ENCODE measurements at regions not wholly inside any gene's neighbourhood (a gene's known extent, or its start where the extent isn't known, plus 50 kb on each side); places are given as distances from the start of the nearest gene placed in this dataset.

DNA sequence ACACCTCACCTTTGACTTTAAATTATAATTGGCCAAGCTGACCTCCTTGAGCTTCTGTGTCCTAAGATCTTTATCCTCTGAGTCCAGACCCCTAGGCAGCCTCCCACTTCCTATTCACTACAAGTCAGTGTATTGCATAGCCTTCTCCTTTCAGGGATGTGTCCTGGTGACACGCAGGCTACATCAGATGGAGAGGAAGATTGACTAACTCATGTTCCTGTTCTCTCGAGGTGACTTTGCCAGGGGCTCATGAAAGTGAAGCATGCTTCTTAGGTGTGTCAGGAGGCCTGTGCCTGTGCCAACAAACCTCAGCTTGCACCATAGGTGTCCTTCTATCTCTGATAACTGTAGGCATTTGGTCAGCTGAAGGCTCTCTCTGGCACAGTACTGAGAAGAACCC, 195.7 kb upstream of the HS3ST1 start:
- Histone ChIP-seq H3K27me3 (ENCODE audit: insufficient read depth) (no peaks in the 10 kb centered on the region), H3K4me1 (ENCODE audit: control insufficient read depth in 1 of 2, insufficient read depth in 2 of 2, low read depth in 1 of 2, low read length in 1 of 2) (no peaks in the 10 kb centered on the region), H2AFZ (ENCODE audit: low read depth) (no peak overlapping the region), H3F3A (replicated peaks; ENCODE audit: insufficient read depth) (no peaks in the 10 kb centered on the region), H3K9me3 (no peaks in the 10 kb centered on the region), H3K27ac (ENCODE audit: low read depth in 2 of 2, low read length in 1 of 2) (no peak overlapping the region), H3K79me2 (ENCODE audit: insufficient read depth) (no peaks in the 10 kb centered on the region), H3K4me2 (no peak overlapping the region), H3K36me3 (replicated peaks in 1 of 2; ENCODE audit: control insufficient read depth in 1 of 2, insufficient read depth in 2 of 2, low read length in 1 of 2) (no peaks in the 10 kb centered on the region), H4K20me1 (ENCODE audit: insufficient read depth) (no peaks in the 10 kb centered on the region), H3K9ac (no peak overlapping the region), H3K9me2 (no peaks in the 10 kb centered on the region), H3K4me3 (ENCODE audit: low read depth in 2 of 2, low read length in 1 of 2) (no peak overlapping the region)
- TF ChIP-seq NFIC (IDR thresholded peaks at IDR 0.05; ENCODE audit: borderline replicate concordance), result no peak
- TF ChIP-seq ELF1 (IDR thresholded peaks at IDR 0.05), result no peak
- TF ChIP-seq, protein P1, sequence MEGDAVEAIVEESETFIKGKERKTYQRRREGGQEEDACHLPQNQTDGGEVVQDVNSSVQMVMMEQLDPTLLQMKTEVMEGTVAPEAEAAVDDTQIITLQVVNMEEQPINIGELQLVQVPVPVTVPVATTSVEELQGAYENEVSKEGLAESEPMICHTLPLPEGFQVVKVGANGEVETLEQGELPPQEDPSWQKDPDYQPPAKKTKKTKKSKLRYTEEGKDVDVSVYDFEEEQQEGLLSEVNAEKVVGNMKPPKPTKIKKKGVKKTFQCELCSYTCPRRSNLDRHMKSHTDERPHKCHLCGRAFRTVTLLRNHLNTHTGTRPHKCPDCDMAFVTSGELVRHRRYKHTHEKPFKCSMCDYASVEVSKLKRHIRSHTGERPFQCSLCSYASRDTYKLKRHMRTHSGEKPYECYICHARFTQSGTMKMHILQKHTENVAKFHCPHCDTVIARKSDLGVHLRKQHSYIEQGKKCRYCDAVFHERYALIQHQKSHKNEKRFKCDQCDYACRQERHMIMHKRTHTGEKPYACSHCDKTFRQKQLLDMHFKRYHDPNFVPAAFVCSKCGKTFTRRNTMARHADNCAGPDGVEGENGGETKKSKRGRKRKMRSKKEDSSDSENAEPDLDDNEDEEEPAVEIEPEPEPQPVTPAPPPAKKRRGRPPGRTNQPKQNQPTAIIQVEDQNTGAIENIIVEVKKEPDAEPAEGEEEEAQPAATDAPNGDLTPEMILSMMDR (IDR thresholded peaks at IDR 0.05), result no peak
- no peak for TF ChIP-seq YY1 (IDR thresholded peaks at IDR 0.05; ENCODE audit: low read depth)
- TF ChIP-seq POLR2AphosphoS5 (IDR thresholded peaks at IDR 0.05; ENCODE audit: low read depth, low read length), result no peak
- no peak for TF ChIP-seq GABPA (IDR thresholded peaks at IDR 0.05; ENCODE audit: low read depth)
- no peak for TF ChIP-seq MEF2A (IDR thresholded peaks at IDR 0.05; ENCODE audit: borderline replicate concordance, low read depth)
- CTCF ChIA-PET, result interaction anchor here (1.0 to 1.3 kb wide), 2 partner anchors 9 to 46 kb away, joined by 3 read pairs; no protein-coding TSS in a partner anchor
- POLR2A ChIA-PET, result no interaction called here
- WGBS (ENCODE audit: low lambda C conversion rate), result 10% methylated on average over 2 of the region's 2 CpGs
- DNase-seq, result no peak

DNA sequence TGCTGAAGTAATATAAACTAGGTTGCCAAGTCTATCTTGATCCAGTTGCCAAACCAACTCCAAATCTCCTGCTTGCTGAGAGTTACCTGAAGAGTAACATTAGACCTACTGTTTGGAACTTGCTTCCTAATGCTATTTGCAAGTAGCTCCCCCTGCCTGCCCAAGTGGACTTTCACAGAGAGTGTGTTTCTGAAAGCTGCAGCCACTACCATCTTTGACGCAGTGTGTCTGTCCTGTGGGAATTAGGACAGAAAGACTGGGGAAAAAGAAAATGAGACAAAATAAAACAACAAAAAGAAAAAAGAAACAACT, 195.0 kb upstream of the HS3ST1 start:
- H3K4me3 ChIP-seq (ENCODE audit: low read depth in 2 of 2, low read length in 1 of 2), result no peak overlapping the region
- 31% methylated on average over 1 of the region's 1 CpG for whole genome bisulfite sequencing (ENCODE audit: low lambda C conversion rate)
- no peaks in the 10 kb centered on the region for H3F3A ChIP-seq (replicated peaks; ENCODE audit: insufficient read depth)
- ChIA-PET CTCF (interaction anchor here (0.6 to 1.3 kb wide), 4 partner anchors 9 to 1010 kb away, joined by 3 read pairs; no protein-coding TSS in a partner anchor), POLR2A (no interaction called here)
- no peaks in the 10 kb centered on the region for H4K20me1 ChIP-seq (ENCODE audit: insufficient read depth)
- no peaks in the 10 kb centered on the region for H3K79me2 ChIP-seq (ENCODE audit: insufficient read depth)
- no peaks in the 10 kb centered on the region for H3K27me3 ChIP-seq (ENCODE audit: insufficient read depth)
- TF ChIP-seq, protein P2, sequence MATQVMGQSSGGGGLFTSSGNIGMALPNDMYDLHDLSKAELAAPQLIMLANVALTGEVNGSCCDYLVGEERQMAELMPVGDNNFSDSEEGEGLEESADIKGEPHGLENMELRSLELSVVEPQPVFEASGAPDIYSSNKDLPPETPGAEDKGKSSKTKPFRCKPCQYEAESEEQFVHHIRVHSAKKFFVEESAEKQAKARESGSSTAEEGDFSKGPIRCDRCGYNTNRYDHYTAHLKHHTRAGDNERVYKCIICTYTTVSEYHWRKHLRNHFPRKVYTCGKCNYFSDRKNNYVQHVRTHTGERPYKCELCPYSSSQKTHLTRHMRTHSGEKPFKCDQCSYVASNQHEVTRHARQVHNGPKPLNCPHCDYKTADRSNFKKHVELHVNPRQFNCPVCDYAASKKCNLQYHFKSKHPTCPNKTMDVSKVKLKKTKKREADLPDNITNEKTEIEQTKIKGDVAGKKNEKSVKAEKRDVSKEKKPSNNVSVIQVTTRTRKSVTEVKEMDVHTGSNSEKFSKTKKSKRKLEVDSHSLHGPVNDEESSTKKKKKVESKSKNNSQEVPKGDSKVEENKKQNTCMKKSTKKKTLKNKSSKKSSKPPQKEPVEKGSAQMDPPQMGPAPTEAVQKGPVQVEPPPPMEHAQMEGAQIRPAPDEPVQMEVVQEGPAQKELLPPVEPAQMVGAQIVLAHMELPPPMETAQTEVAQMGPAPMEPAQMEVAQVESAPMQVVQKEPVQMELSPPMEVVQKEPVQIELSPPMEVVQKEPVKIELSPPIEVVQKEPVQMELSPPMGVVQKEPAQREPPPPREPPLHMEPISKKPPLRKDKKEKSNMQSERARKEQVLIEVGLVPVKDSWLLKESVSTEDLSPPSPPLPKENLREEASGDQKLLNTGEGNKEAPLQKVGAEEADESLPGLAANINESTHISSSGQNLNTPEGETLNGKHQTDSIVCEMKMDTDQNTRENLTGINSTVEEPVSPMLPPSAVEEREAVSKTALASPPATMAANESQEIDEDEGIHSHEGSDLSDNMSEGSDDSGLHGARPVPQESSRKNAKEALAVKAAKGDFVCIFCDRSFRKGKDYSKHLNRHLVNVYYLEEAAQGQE (IDR thresholded peaks at IDR 0.05; ENCODE audit: low read depth, low read length), result no peak
- TF ChIP-seq, protein P3, sequence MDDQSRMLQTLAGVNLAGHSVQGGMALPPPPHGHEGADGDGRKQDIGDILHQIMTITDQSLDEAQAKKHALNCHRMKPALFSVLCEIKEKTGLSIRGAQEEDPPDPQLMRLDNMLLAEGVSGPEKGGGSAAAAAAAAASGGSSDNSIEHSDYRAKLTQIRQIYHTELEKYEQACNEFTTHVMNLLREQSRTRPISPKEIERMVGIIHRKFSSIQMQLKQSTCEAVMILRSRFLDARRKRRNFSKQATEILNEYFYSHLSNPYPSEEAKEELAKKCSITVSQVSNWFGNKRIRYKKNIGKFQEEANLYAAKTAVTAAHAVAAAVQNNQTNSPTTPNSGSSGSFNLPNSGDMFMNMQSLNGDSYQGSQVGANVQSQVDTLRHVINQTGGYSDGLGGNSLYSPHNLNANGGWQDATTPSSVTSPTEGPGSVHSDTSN (IDR thresholded peaks at IDR 0.05), result no peak
- TF ChIP-seq, protein P1 (IDR thresholded peaks at IDR 0.05), result no peak
- TF ChIP-seq, protein P4, sequence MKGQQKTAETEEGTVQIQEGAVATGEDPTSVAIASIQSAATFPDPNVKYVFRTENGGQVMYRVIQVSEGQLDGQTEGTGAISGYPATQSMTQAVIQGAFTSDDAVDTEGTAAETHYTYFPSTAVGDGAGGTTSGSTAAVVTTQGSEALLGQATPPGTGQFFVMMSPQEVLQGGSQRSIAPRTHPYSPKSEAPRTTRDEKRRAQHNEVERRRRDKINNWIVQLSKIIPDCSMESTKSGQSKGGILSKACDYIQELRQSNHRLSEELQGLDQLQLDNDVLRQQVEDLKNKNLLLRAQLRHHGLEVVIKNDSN (IDR thresholded peaks at IDR 0.05; ENCODE audit: borderline replicate concordance, low read depth), result no peak
- TF ChIP-seq SIN3A (IDR thresholded peaks at IDR 0.05; ENCODE audit: borderline replicate concordance, low read depth, low read length), result no peak
- no peak for TF ChIP-seq EZH2phosphoT487 (IDR thresholded peaks at IDR 0.05; ENCODE audit: borderline replicate concordance, low read depth)
- TF ChIP-seq MEF2A (IDR thresholded peaks at IDR 0.05; ENCODE audit: borderline replicate concordance, low read depth), result no peak
- no peak for TF ChIP-seq FOXM1 (IDR thresholded peaks at IDR 0.05; ENCODE audit: low read depth)
- no peak for TF ChIP-seq MXI1 (IDR thresholded peaks at IDR 0.05; ENCODE audit: low read depth, low read length)
- no peak for TF ChIP-seq NRF1 (IDR thresholded peaks at IDR 0.05; ENCODE audit: low read depth, low read length)
- TF ChIP-seq TCF12 (IDR thresholded peaks at IDR 0.05), result no peak
- DNase-seq, result no peak
- H3K9ac ChIP-seq, result no peak overlapping the region
- no peaks in the 10 kb centered on the region for H3K36me3 ChIP-seq (replicated peaks in 1 of 2; ENCODE audit: control insufficient read depth in 1 of 2, insufficient read depth in 2 of 2, low read length in 1 of 2)
- H3K4me2 ChIP-seq, result no peak overlapping the region
- H3K9me3 ChIP-seq, result no peaks in the 10 kb centered on the region
- H2AFZ ChIP-seq (ENCODE audit: low read depth), result no peak overlapping the region
- no peaks in the 10 kb centered on the region for H3K9me2 ChIP-seq
- no peak overlapping the region for H3K27ac ChIP-seq (ENCODE audit: low read depth in 2 of 2, low read length in 1 of 2)
- no peaks in the 10 kb centered on the region for H3K4me1 ChIP-seq (ENCODE audit: control insufficient read depth in 1 of 2, insufficient read depth in 2 of 2, low read depth in 1 of 2, low read length in 1 of 2)
